ENCODE measurements at regions not wholly inside any gene's neighbourhood (a gene's known extent, or its start where the extent isn't known, plus 50 kb on each side); places are given as distances from the start of the nearest gene placed in this dataset.
A peak's percentile ranks its signal among the peaks of the same experiment; 100 is the strongest.

GRCh38 chr2:226474131-226474530 is 325.5 kb downstream of the IRS1 start:
- Histone ChIP-seq H3K27ac (ENCODE audit: insufficient read depth, low read length) (no peak overlapping the region), H3K4me1 (ENCODE audit: control insufficient read depth, extremely low read depth, insufficient read depth, low read length) (peaks cover 16% of the 10 kb centered on the region), H3K9ac (ENCODE audit: insufficient read depth, low read length) (no peak overlapping the region), H3K4me2 (ENCODE audit: extremely low read depth, insufficient read depth, low read length) (no peak overlapping the region), H3K9me3 (ENCODE audit: control insufficient read depth, insufficient read depth, low read depth, low read length) (no peaks in the 10 kb centered on the region), H3K36me3 (ENCODE audit: control insufficient read depth, insufficient read depth, low read length) (no peaks in the 10 kb centered on the region), H2AFZ (ENCODE audit: low read length) (no peak overlapping the region), H4K20me1 (ENCODE audit: control insufficient read depth, extremely low read depth, insufficient read depth, low read length) (no peaks in the 10 kb centered on the region), H3K4me3 (replicated peaks in 1 of 4; ENCODE audit: control extremely low read depth in 1 of 4, insufficient read depth in 1 of 4, low read depth in 3 of 4, low read length in 4 of 4) (no peak overlapping the region), H3K79me2 (ENCODE audit: control insufficient read depth, insufficient read depth, low read length) (no peaks in the 10 kb centered on the region), H3K27me3 (ENCODE audit: control insufficient read depth, insufficient read depth, low read length) (no peaks in the 10 kb centered on the region)
- TF ChIP-seq EZH2 (IDR thresholded peaks at IDR 0.05; ENCODE audit: low read length, missing control alignments) (no peak), CTCF (conservative IDR thresholded peaks at IDR 0.05 in 1 of 2, IDR thresholded peaks at IDR 0.05 in 1 of 2; ENCODE audit: low read depth in 1 of 2, low read length in 2 of 2) (no peak)
- DNase-seq (ENCODE audit: low read depth in 2 of 2) = peak in 1 of 2 donors; percentile 43

DNA sequence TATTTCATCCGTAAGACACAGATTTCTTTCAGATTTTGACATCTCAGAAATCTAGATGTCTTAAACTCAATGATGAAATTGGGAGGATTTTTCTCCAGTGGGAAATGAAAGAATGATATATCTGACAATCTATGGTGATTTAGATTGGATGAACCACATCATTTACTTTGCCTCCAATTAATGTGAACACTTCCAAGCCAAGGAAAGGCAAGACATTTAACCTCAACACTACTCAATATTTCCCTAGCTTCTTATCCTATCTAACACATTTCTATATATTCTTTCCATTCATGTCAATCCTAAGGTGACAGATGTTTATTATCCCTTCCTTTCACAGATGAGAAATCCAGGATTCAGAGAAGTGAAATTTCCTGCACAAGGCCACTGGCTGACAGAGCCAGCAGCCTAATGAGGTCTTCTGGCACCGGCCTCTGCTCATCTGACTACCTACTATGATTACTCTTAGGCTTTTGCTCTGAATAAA is 327.6 kb downstream of the IRS1 start:
- TF ChIP-seq EZH2 (IDR thresholded peaks at IDR 0.05; ENCODE audit: low read length, missing control alignments) (no peak), CTCF (conservative IDR thresholded peaks at IDR 0.05 in 1 of 2, IDR thresholded peaks at IDR 0.05 in 1 of 2; ENCODE audit: low read depth in 1 of 2, low read length in 2 of 2) (no peak)
- no peaks in the 10 kb centered on the region for H4K20me1 ChIP-seq (ENCODE audit: control insufficient read depth, extremely low read depth, insufficient read depth, low read length)
- H3K9me3 ChIP-seq (ENCODE audit: control insufficient read depth, insufficient read depth, low read depth, low read length) = no peaks in the 10 kb centered on the region
- no peak overlapping the region for H3K9ac ChIP-seq (ENCODE audit: insufficient read depth, low read length)
- no peak overlapping the region for H3K4me3 ChIP-seq (replicated peaks in 1 of 4; ENCODE audit: control extremely low read depth in 1 of 4, insufficient read depth in 1 of 4, low read depth in 3 of 4, low read length in 4 of 4)
- H3K79me2 ChIP-seq (ENCODE audit: control insufficient read depth, insufficient read depth, low read length) = no peaks in the 10 kb centered on the region
- no peak for DNase-seq (ENCODE audit: low read depth in 2 of 2)
- H3K27me3 ChIP-seq (ENCODE audit: control insufficient read depth, insufficient read depth, low read length) = no peaks in the 10 kb centered on the region
- peaks cover 6% of the 10 kb centered on the region for H3K4me1 ChIP-seq (ENCODE audit: control insufficient read depth, extremely low read depth, insufficient read depth, low read length)
- no peak overlapping the region for H3K4me2 ChIP-seq (ENCODE audit: extremely low read depth, insufficient read depth, low read length)
- no peaks in the 10 kb centered on the region for H3K36me3 ChIP-seq (ENCODE audit: control insufficient read depth, insufficient read depth, low read length)
- no peak overlapping the region for H2AFZ ChIP-seq (ENCODE audit: low read length)
- no peak overlapping the region for H3K27ac ChIP-seq (ENCODE audit: insufficient read depth, low read length)

- no peak for DNase-seq (ENCODE audit: low read depth in 2 of 2)
- H3K79me2 ChIP-seq (ENCODE audit: control insufficient read depth, insufficient read depth, low read length) = no peaks in the 10 kb centered on the region
These were observed 332.0 kb downstream of the IRS1 start for GRCh38 chr2:226467633-226468032.

More at GRCh38 chr2:226467633-226468032, 332.0 kb downstream of the IRS1 start:
- H3K27me3 ChIP-seq (ENCODE audit: control insufficient read depth, insufficient read depth, low read length) = no peaks in the 10 kb centered on the region
- H3K4me1 ChIP-seq (ENCODE audit: control insufficient read depth, extremely low read depth, insufficient read depth, low read length) = no peaks in the 10 kb centered on the region
- no peaks in the 10 kb centered on the region for H3K36me3 ChIP-seq (ENCODE audit: control insufficient read depth, insufficient read depth, low read length)
- H4K20me1 ChIP-seq (ENCODE audit: control insufficient read depth, extremely low read depth, insufficient read depth, low read length) = no peaks in the 10 kb centered on the region
- no peak overlapping the region for H3K27ac ChIP-seq (ENCODE audit: insufficient read depth, low read length)
- H2AFZ ChIP-seq (ENCODE audit: low read length) = no peak overlapping the region
- no peak overlapping the region for H3K4me3 ChIP-seq (replicated peaks in 1 of 4; ENCODE audit: control extremely low read depth in 1 of 4, insufficient read depth in 1 of 4, low read depth in 3 of 4, low read length in 4 of 4)
- H3K9ac ChIP-seq (ENCODE audit: insufficient read depth, low read length) = no peak overlapping the region
- TF ChIP-seq CTCF (conservative IDR thresholded peaks at IDR 0.05 in 1 of 2, IDR thresholded peaks at IDR 0.05 in 1 of 2; ENCODE audit: low read depth in 1 of 2, low read length in 2 of 2) (no peak), EZH2 (IDR thresholded peaks at IDR 0.05; ENCODE audit: low read length, missing control alignments) (no peak)
- H3K9me3 ChIP-seq (ENCODE audit: control insufficient read depth, insufficient read depth, low read depth, low read length) = no peaks in the 10 kb centered on the region
- no peak overlapping the region for H3K4me2 ChIP-seq (ENCODE audit: extremely low read depth, insufficient read depth, low read length)
